ENCODE measurements at regions not wholly inside any gene's neighbourhood (a gene's known extent, or its start where the extent isn't known, plus 50 kb on each side); places are given as distances from the start of the nearest gene placed in this dataset.

GRCh38 chr16:56087626-56088025, 103.7 kb upstream of the GNAO1 start:
- no peak for DNase-seq

- DNase-seq, result no peak
Observed at GRCh38 chr16:56081371-56081770, 109.9 kb upstream of the GNAO1 start.

- no peak for DNase-seq
Observed at GRCh38 chr16:56075732-56076388, 115.4 kb upstream of the GNAO1 start.

GRCh38 chr16:56073508-56073907, 117.8 kb upstream of the GNAO1 start:
- DNase-seq, result no peak

- no peak for DNase-seq
Observed at GRCh38 chr16:56072096-56072495, 119.2 kb upstream of the GNAO1 start.

- no peak for DNase-seq
Observed at GRCh38 chr16:56068816-56069215, 122.5 kb upstream of the GNAO1 start.

GRCh38 chr16:56068314-56068713, 123.0 kb upstream of the GNAO1 start:
- DNase-seq, result no peak

- no peak for DNase-seq
Observed at GRCh38 chr16:56067406-56067805, 123.9 kb upstream of the GNAO1 start.

- no peak for DNase-seq
Observed at GRCh38 chr16:56066617-56067016, 124.7 kb upstream of the GNAO1 start.

- DNase-seq, result no peak
Observed at GRCh38 chr16:56063111-56063510, 128.2 kb upstream of the GNAO1 start.

- DNase-seq, result no peak
Observed at GRCh38 chr16:56057151-56057550, 134.1 kb upstream of the GNAO1 start.

GRCh38 chr16:56050916-56051315, 140.4 kb upstream of the GNAO1 start:
- no peak for DNase-seq

GRCh38 chr16:56048425-56049105, 142.7 kb upstream of the GNAO1 start:
- no peak for DNase-seq

GRCh38 chr16:56047307-56048234, 143.7 kb upstream of the GNAO1 start:
- DNase-seq, result no peak

- no peak for DNase-seq
Observed at GRCh38 chr16:56042416-56042815, 148.9 kb upstream of the GNAO1 start.

GRCh38 chr16:56041556-56042140, 149.6 kb upstream of the GNAO1 start:
- no peak for DNase-seq

GRCh38 chr16:56038564-56039098, 152.7 kb upstream of the GNAO1 start:
- DNase-seq, result no peak

- no peak for DNase-seq
Observed at GRCh38 chr16:56032072-56032471, 156.9 kb upstream of the CES5A start.

GRCh38 chr16:56029026-56029425, 153.9 kb upstream of the CES5A start:
- no peak for DNase-seq

GRCh38 chr16:56022818-56023217, 147.6 kb upstream of the CES5A start:
- DNase-seq, result no peak

- DNase-seq, result no peak
Observed at GRCh38 chr16:56019274-56019673, 144.1 kb upstream of the CES5A start.

- DNase-seq, result no peak
Observed at GRCh38 chr16:56013962-56014552, 138.9 kb upstream of the CES5A start.

- DNase-seq, result no peak
Observed at GRCh38 chr16:56012482-56012811, 137.3 kb upstream of the CES5A start.
